OCI-LY7 (cell line): ENCODE measurements at regions not wholly inside any gene's neighbourhood (a gene's known extent, or its start where the extent isn't known, plus 50 kb on each side); places are given as distances from the start of the nearest gene placed in this dataset.

ENCODE experiments used
- EZH2phosphoT487 ChIP-seq: fragments of 200-600 bp; sonication (generic); IDR thresholded peaks from 2 replicates; pipeline ENCODE4 v1.6.1; 2018; ENCODE audit warnings: low read depth, borderline replicate concordance, mild to moderate bottlenecking, mixed run types, antibody characterized with exemption, low read length, moderate library complexity, mixed read lengths
- TF ChIP-seq, protein P1 (sequence below): fragments of 200-600 bp; sonication (generic); conservative IDR thresholded peaks from 2 replicates; pipeline ENCODE4 v1.5.1; 2014; ENCODE audit warnings: mild to moderate bottlenecking, antibody characterized with exemption, low read length, moderate library complexity, mixed read lengths

DNA sequence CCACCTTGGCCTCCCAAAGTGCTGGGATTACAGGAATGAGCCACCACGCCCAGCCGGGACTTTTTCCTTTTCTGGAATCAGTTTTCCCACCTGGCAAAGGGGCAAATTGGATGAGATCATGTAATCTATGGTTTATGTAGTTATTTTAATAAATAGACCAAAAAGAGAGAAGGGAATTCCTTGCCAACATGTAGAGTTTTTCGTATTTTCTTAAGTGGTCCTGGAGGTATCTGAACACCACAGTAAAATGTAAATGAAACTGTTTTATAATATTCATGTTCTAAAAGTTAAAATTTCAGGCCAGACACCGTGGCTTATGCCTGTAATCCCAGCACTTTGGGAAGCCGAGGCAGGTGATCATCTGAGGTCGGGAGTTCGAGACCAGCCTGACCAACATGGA, 185.1 kb upstream of the ZNF217 start:
- TF ChIP-seq, protein P1, sequence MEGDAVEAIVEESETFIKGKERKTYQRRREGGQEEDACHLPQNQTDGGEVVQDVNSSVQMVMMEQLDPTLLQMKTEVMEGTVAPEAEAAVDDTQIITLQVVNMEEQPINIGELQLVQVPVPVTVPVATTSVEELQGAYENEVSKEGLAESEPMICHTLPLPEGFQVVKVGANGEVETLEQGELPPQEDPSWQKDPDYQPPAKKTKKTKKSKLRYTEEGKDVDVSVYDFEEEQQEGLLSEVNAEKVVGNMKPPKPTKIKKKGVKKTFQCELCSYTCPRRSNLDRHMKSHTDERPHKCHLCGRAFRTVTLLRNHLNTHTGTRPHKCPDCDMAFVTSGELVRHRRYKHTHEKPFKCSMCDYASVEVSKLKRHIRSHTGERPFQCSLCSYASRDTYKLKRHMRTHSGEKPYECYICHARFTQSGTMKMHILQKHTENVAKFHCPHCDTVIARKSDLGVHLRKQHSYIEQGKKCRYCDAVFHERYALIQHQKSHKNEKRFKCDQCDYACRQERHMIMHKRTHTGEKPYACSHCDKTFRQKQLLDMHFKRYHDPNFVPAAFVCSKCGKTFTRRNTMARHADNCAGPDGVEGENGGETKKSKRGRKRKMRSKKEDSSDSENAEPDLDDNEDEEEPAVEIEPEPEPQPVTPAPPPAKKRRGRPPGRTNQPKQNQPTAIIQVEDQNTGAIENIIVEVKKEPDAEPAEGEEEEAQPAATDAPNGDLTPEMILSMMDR = no peak
- no peak for TF ChIP-seq EZH2phosphoT487
